PC-3 (cell line): ENCODE measurements at regions not wholly inside any gene's neighbourhood (a gene's known extent, or its start where the extent isn't known, plus 50 kb on each side); places are given as distances from the start of the nearest gene placed in this dataset.

Experiments
- ATAC-seq: fragments of 200-7000 bp; cut with Tn5 transposase; 2 replicates; pipeline ENCODE4 v1.9.1; 2020; ENCODE audit warnings: mild to moderate bottlenecking, moderate library complexity
- BruUV-seq: library from RNA; stranded (reverse); fragments of 400-500 nt; replicated peaks from 2 replicates; lab custom pipeline; 2021; lab: Mats Ljungman, UMichigan
- CTCF ChIA-PET: fragments of 300-600 bp; sonication (Branson Sonifier 250); formaldehyde crosslinking; loops from one replicate; lab custom pipeline; 2022; ENCODE audit warnings: antibody characterized with exemption; lab: Charles Lee
- POLR2A ChIA-PET: fragments of 300-600 bp; sonication (Branson Sonifier 250); formaldehyde crosslinking; loops from one replicate; lab custom pipeline; 2022; ENCODE audit warnings: antibody characterized with exemption; ENCODE audit not compliant: unreplicated experiment; lab: Charles Lee
- DNase-seq: peaks from one replicate; pipeline ENCODE4 v3.0.0-alpha.2; 2015
- H2AFZ ChIP-seq: fragments of 300-600 bp; sonication (generic); 2 replicates; pipeline ENCODE4 v1.6.0; 2016; ENCODE audit warnings: antibody characterized with exemption, low read length
- H3F3A ChIP-seq: fragments of 300-600 bp; sonication (generic); one replicate; pipeline ENCODE4 v1.6.0; 2017; ENCODE audit warnings: antibody characterized with exemption, low read length, control low read depth, mild to moderate bottlenecking; ENCODE audit not compliant: unreplicated experiment
- H3K27ac ChIP-seq: fragments of 300-600 bp; sonication (generic); 2 replicates; pipeline ENCODE4 v1.5.1; 2016; ENCODE audit warnings: mild to moderate bottlenecking, low read length
- H3K27me3 ChIP-seq: fragments of 300-600 bp; sonication (generic); 2 replicates; pipeline ENCODE4 v1.6.1; 2016; ENCODE audit warnings: low read length, mixed read lengths
- H3K36me3 ChIP-seq: fragments of 300-600 bp; sonication (generic); 2 replicates; pipeline ENCODE4 v1.6.1; 2016; ENCODE audit warnings: low read depth, mixed run types, low read length, mixed read lengths
- H3K4me1 ChIP-seq: fragments of 300-600 bp; sonication (generic); 2 replicates; pipeline ENCODE4 v1.5.1; 2016; ENCODE audit warnings: low read length; ENCODE audit not compliant: insufficient read depth
- H3K4me2 ChIP-seq: fragments of 300-600 bp; sonication (generic); 2 replicates; pipeline ENCODE4 v1.6.0; 2016; ENCODE audit warnings: low read length
- H3K4me3 ChIP-seq: fragments of 300-600 bp; sonication (generic); 2 replicates; pipeline ENCODE4 v1.5.1; 2016; ENCODE audit warnings: mild to moderate bottlenecking, low read length, mixed read lengths
- H3K79me2 ChIP-seq: fragments of 300-600 bp; sonication (generic); 2 replicates; pipeline ENCODE4 v1.6.1; 2017; ENCODE audit warnings: low read length, mixed read lengths
- H3K9ac ChIP-seq: fragments of 300-600 bp; sonication (generic); 2 replicates; pipeline ENCODE4 v1.6.0; 2016; ENCODE audit warnings: mild to moderate bottlenecking, low read length
- H3K9me2 ChIP-seq: fragments of 300-600 bp; sonication (generic); replicated peaks from 2 replicates; pipeline ENCODE4 v1.6.1; 2016; ENCODE audit warnings: mixed run types, low read length, mixed read lengths
- H3K9me3 ChIP-seq: fragments of 300-600 bp; sonication (generic); 2 replicates; pipeline ENCODE4 v1.6.1; 2016; ENCODE audit warnings: low read length, mixed read lengths
- H4K20me1 ChIP-seq: fragments of 300-600 bp; sonication (generic); 2 replicates; pipeline ENCODE4 v1.6.1; 2016; ENCODE audit warnings: low read length, mixed read lengths
- EZH2 ChIP-seq: fragments of 300-600 bp; sonication (generic); IDR thresholded peaks from one replicate; pipeline ENCODE4 v1.6.1; 2017; ENCODE audit warnings: antibody characterized with exemption, mild to moderate bottlenecking, low read length; ENCODE audit not compliant: unreplicated experiment
- EZH2phosphoT487 ChIP-seq: fragments of 300-600 bp; sonication (generic); IDR thresholded peaks from 2 replicates; pipeline ENCODE4 v1.6.1; 2018; ENCODE audit warnings: mild to moderate bottlenecking, antibody characterized with exemption, low read length, borderline replicate concordance
- intact Hi-C: fragments of 100-400 bp; cut with micrococcal nuclease; formaldehyde crosslinking; loops from 2 replicates; pipeline ENCODE4 v1.9.0; 2023
- TF ChIP-seq, protein P1 (sequence below): fragments of 300-600 bp; sonication (generic); conservative IDR thresholded peaks from 2 replicates; pipeline ENCODE4 v1.5.1; 2017; ENCODE audit warnings: antibody characterized with exemption, low read depth, mild to moderate bottlenecking, low read length

GRCh38 chr5:20692913-20693312 lies 704.9 kb upstream of the CDH18 start:
- H3K4me3 ChIP-seq, result no peak overlapping the region
- intact Hi-C loops, result no loop called here
- no peaks in the 10 kb centered on the region for H3F3A ChIP-seq
- no peaks in the 10 kb centered on the region for H4K20me1 ChIP-seq
- H3K27me3 ChIP-seq, result no peaks in the 10 kb centered on the region
- H3K9me3 ChIP-seq, result no peaks in the 10 kb centered on the region
- ChIA-PET CTCF (no interaction called here), POLR2A (no interaction called here)
- DNase-seq (no peak), ATAC-seq (no peak)
- no peak overlapping the region for H3K4me2 ChIP-seq
- no peaks in the 10 kb centered on the region for H3K9me2 ChIP-seq
- H3K4me1 ChIP-seq, result no peaks in the 10 kb centered on the region
- no peaks in the 10 kb centered on the region for H3K79me2 ChIP-seq
- no peaks in the 10 kb centered on the region for H3K36me3 ChIP-seq
- BruUV-seq, result no TSS peak
- no peak overlapping the region for H2AFZ ChIP-seq
- H3K9ac ChIP-seq, result no peak overlapping the region
- no peak overlapping the region for H3K27ac ChIP-seq
- TF ChIP-seq EZH2, result no peak
- TF ChIP-seq EZH2phosphoT487, result no peak

DNA sequence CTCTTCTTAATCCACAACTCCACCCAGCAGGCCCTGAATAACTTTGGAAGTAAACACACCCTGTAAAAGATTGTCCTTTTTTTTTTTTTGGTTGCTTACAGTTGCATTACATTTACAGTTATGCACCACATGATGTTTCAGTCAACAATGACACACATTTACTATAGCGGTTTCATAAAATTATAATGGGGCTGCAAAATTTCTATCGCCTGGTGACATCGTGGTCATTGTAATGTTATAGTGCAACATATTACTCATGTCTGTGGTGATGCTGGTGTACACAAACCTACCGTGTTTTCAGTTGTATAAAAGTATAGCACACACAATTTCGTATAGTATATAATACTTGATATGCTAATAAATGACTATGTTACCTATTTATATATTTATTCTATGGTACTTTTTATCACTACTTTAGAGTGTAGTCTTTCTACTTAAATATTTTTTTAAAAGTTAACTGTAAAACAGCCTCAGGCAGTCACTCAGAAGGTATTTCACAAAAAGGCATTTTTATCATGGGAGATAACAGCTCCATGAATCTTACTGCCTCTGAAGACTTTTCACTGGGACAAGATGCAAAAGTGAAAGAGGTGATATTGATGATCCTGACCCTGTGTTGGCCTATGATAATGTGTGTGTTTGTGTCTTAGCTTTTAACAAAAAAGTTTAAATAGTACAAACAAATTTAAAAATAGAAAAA lies 695.4 kb upstream of the CDH18 start:
- H3K9ac ChIP-seq, result no peak overlapping the region
- H3K27ac ChIP-seq, result peak overlapping the region; percentile 32; the same call in 1 of the 2 replicates
- no TSS peak for BruUV-seq
- ChIA-PET CTCF (no interaction called here), POLR2A (no interaction called here)
- H3K79me2 ChIP-seq, result no peaks in the 10 kb centered on the region
- H4K20me1 ChIP-seq, result no peaks in the 10 kb centered on the region
- ATAC-seq (peak; percentile 73), DNase-seq (peak; percentile 77)
- H3K36me3 ChIP-seq, result no peaks in the 10 kb centered on the region
- intact Hi-C loops, result loop anchor here (2.0 to 10.0 kb wide), 2 partner anchors 553 to 1121 kb away; no protein-coding TSS in a partner anchor
- TF ChIP-seq EZH2, result no peak
- TF ChIP-seq, protein P1, sequence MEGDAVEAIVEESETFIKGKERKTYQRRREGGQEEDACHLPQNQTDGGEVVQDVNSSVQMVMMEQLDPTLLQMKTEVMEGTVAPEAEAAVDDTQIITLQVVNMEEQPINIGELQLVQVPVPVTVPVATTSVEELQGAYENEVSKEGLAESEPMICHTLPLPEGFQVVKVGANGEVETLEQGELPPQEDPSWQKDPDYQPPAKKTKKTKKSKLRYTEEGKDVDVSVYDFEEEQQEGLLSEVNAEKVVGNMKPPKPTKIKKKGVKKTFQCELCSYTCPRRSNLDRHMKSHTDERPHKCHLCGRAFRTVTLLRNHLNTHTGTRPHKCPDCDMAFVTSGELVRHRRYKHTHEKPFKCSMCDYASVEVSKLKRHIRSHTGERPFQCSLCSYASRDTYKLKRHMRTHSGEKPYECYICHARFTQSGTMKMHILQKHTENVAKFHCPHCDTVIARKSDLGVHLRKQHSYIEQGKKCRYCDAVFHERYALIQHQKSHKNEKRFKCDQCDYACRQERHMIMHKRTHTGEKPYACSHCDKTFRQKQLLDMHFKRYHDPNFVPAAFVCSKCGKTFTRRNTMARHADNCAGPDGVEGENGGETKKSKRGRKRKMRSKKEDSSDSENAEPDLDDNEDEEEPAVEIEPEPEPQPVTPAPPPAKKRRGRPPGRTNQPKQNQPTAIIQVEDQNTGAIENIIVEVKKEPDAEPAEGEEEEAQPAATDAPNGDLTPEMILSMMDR, result no peak
- no peak for TF ChIP-seq EZH2phosphoT487
- no peak overlapping the region for H3K4me2 ChIP-seq
- H2AFZ ChIP-seq, result no peak overlapping the region
- H3F3A ChIP-seq, result no peaks in the 10 kb centered on the region
- no peaks in the 10 kb centered on the region for H3K9me2 ChIP-seq
- H3K9me3 ChIP-seq, result no peaks in the 10 kb centered on the region
- no peak overlapping the region for H3K4me3 ChIP-seq
- H3K4me1 ChIP-seq, result peaks cover 25% of the 10 kb centered on the region
- no peaks in the 10 kb centered on the region for H3K27me3 ChIP-seq

DNA sequence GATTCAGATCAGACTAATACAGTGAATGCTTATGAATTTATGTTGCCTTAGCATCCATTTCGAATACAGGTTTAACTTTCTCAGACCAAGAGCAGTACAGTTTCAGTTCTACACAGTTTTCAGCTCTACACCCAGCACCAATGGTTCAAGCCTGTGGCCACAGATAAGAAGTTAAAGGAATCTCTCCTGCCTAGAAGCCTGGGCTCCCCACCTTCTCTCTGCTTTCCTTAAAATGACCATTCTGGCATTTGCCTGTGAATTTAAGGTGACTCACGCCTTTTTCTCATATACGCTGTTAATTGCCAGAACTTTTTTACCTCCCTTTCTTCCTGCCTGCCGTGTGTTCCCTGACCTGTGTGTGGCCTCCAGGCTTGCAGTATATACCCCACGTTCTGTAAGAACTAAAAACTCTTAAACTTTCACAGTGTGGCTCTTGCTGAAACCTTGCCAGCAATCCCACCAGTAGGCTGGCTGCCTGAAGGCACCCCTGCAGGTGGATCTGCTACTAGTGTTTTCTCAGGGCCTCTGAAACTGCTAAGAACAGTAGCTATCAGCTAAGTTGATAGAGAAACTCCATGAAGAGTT lies 692.8 kb upstream of the CDH18 start:
- Histone ChIP-seq H3F3A (no peaks in the 10 kb centered on the region), H4K20me1 (no peaks in the 10 kb centered on the region), H3K9me3 (no peaks in the 10 kb centered on the region), H3K4me3 (no peak overlapping the region), H3K79me2 (no peaks in the 10 kb centered on the region), H3K4me2 (no peak overlapping the region), H3K27ac (no peak overlapping the region), H3K4me1 (peaks cover 26% of the 10 kb centered on the region), H3K9ac (no peak overlapping the region), H3K27me3 (no peaks in the 10 kb centered on the region), H3K9me2 (no peaks in the 10 kb centered on the region), H3K36me3 (no peaks in the 10 kb centered on the region), H2AFZ (no peak overlapping the region)
- ATAC-seq, result no peak
- no peak for DNase-seq
- no TSS peak for BruUV-seq
- POLR2A ChIA-PET, result no interaction called here
- intact Hi-C loops, result loop anchor here (10.0 kb wide), 1 partner anchor 1124 kb away; no protein-coding TSS in a partner anchor
- CTCF ChIA-PET, result no interaction called here
- TF ChIP-seq EZH2 (no peak), EZH2phosphoT487 (no peak)
- TF ChIP-seq, protein P1, result no peak
